ENCODE measurements at regions not wholly inside any gene's neighbourhood (a gene's known extent, or its start where the extent isn't known, plus 50 kb on each side); places are given as distances from the start of the nearest gene placed in this dataset.
"Not testable (repeated sequence)": the region's sequence is repeated elsewhere in the genome, so short reads cannot be mapped to it uniquely, and the experiment has no call there.

- intact Hi-C loops (cut with micrococcal nuclease): no loop called here
Measured at GRCh38 chr14:25699981-25700380, 650.0 kb upstream of the STXBP6 start.

- intact Hi-C loops (cut with micrococcal nuclease): no loop called here
Measured at GRCh38 chr14:25698111-25698510, 648.2 kb upstream of the STXBP6 start.

GRCh38 chr14:25696176-25696575 is 646.2 kb upstream of the STXBP6 start:
- intact Hi-C loops (cut with micrococcal nuclease): no loop called here

DNA sequence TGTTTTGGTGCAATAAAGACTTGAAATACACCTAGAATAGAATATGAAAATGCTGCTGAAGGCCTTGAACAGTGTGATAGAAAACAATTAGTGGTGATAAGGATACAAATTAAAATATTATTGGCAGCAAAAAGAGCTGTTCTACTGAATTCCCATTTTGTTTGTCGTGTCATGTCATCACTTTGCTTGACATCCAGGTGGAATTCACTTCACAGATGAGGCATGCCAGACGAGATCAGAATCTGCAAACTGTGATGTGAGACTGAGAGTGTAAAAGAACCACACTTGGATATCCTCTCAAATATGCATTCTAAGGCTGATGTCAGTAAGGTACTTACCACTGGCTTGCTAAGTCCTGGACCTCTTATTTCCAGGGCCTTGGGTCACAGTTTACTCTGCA is 635.1 kb upstream of the STXBP6 start:
- intact Hi-C loops (cut with micrococcal nuclease): no loop called here

DNA sequence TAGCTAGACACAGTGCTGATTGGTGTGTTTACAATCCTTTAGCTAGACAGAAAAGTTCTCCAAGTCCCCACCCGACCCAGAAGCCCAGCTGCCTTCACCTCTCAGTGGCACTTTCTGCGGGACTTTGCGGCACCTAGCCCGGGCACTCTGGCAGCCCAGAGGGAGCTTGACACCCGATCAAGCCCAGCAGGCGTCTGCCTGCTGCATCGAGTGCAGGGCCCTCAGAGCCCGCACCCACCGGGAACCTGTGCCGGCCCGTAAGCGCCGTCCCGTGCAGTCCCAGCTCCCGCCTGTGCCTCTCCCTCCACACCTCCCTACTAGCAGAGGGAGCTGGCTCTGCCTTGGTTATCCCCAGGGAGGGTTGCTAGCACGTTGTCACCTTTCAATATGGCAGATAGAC is 631.0 kb upstream of the STXBP6 start:
- intact Hi-C loops (cut with micrococcal nuclease): no loop called here

DNA sequence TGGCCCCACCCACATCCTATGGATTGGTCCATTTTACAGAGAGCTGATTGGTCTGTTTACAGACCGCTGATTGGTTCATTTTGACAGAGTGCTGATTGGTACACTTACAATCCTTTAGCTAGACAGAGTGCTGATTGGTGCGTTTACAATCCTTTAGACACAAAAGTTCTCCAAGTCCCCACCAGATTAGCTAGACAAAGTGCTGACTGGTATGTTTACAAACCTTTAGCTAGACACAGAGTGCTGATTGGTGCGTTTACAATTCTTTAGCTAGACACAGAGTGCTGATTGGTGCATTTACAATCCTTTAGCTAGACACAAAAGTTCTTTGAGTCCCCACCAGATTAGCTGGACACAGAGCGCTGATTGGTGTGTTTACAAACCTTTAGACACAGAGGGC is 630.6 kb upstream of the STXBP6 start:
- intact Hi-C loops (cut with micrococcal nuclease): not testable (repeated sequence)

GRCh38 chr14:25677111-25677510 is 627.2 kb upstream of the STXBP6 start:
- intact Hi-C loops (cut with micrococcal nuclease): no loop called here

DNA sequence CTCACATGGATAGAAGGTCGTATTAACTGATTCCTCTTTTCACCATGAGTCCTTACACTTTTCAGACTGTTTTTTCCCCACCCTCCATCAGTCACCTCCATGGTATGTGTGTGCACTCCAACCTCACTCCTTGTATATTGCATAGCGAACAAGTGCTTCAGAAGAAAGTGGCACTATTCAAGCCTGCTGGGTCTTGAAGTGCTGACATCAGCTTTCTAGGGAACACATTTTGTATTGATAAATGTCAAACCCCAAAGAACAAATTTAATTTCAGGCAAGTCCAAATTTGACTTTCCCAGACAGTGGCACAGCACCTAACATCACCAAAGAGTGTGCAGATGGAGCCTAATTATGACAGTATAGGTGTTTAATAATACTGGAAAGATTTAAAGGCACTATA is 617.4 kb upstream of the STXBP6 start:
- intact Hi-C loops (cut with micrococcal nuclease): no loop called here

GRCh38 chr14:25666877-25667276 is 616.9 kb upstream of the STXBP6 start:
- intact Hi-C loops (cut with micrococcal nuclease): no loop called here

GRCh38 chr14:25658988-25659387 is 609.0 kb upstream of the STXBP6 start:
- intact Hi-C loops (cut with micrococcal nuclease): no loop called here

GRCh38 chr14:25630447-25630846 is 580.5 kb upstream of the STXBP6 start:
- intact Hi-C loops (cut with micrococcal nuclease): no loop called here

DNA sequence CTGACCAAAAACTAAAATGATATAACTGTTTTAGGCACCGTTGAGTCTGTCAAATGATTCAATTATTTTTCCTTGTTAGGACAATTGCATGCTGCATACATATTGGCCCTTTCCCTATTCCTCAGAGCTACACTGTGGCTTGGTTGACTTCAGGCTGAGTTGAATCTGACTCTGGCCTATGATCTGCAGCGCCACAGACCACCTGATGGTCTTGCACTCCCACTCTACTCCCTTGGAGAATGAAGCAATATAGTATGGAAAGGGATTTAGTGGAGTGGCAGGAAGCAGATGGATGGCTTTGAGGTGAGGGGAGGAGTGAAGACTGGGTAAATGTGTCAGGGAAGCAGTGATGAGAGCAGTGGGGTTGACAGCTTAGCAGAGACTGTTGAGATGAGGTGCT is 579.0 kb upstream of the STXBP6 start:
- intact Hi-C loops (cut with micrococcal nuclease): no loop called here

DNA sequence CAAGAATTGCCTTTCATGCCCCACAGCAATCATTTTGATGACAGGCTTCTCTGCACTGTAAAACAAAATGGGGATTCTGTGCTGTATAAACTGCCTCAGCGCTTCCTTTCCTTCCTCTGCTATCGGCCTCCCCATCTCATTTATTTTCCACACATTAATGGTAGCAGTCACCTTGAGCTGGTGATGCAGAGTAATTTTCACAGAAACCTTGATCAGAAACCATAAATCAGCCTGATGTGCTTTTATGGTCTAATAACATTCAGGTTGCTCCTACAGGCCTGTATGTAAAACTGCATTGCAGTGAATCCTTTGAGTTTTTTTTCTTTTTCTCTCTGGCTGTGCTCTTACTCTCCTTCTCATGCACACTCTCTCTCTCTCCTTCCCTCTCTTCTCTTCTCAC is 578.4 kb upstream of the STXBP6 start:
- intact Hi-C loops (cut with micrococcal nuclease): no loop called here

- intact Hi-C loops (cut with micrococcal nuclease): no loop called here
Measured at GRCh38 chr14:25626986-25627385, 577.0 kb upstream of the STXBP6 start.

GRCh38 chr14:25622763-25623162 is 572.8 kb upstream of the STXBP6 start:
- intact Hi-C loops (cut with micrococcal nuclease): no loop called here

GRCh38 chr14:25620515-25620914 is 570.6 kb upstream of the STXBP6 start:
- intact Hi-C loops (cut with micrococcal nuclease): no loop called here

GRCh38 chr14:25615174-25615573 is 565.2 kb upstream of the STXBP6 start:
- intact Hi-C loops (cut with micrococcal nuclease): no loop called here

GRCh38 chr14:25607192-25607591 is 557.2 kb upstream of the STXBP6 start:
- intact Hi-C loops (cut with micrococcal nuclease): no loop called here

GRCh38 chr14:25602106-25602505 is 552.2 kb upstream of the STXBP6 start:
- intact Hi-C loops (cut with micrococcal nuclease): no loop called here

- intact Hi-C loops (cut with micrococcal nuclease): no loop called here
Measured at GRCh38 chr14:25588751-25589150, 538.8 kb upstream of the STXBP6 start.

- intact Hi-C loops (cut with micrococcal nuclease): no loop called here
Measured at GRCh38 chr14:25574628-25575325, 524.8 kb upstream of the STXBP6 start.

GRCh38 chr14:25570483-25570882 is 520.5 kb upstream of the STXBP6 start:
- intact Hi-C loops (cut with micrococcal nuclease): no loop called here

GRCh38 chr14:25557466-25557865 is 507.5 kb upstream of the STXBP6 start:
- intact Hi-C loops (cut with micrococcal nuclease): no loop called here

- intact Hi-C loops (cut with micrococcal nuclease): no loop called here
Measured at GRCh38 chr14:25552826-25553225, 502.9 kb upstream of the STXBP6 start.

Measured in T-helper 2 cell treated with Interferon-gamma antibody and Interleukin-4, amounts not matched to agents 100 ng/mL and 5 ng/mL, for 36 hours (primary cell).